Breast epithelium (tissue), 4 donors: ENCODE measurements at regions not wholly inside any gene's neighbourhood (a gene's known extent, or its start where the extent isn't known, plus 50 kb on each side); places are given as distances from the start of the nearest gene placed in this dataset.

Source experiments
- DNase-seq, 2 donors: peaks; one replicate each; pipeline ENCODE4 v3.0.0-alpha.2; 2019; ENCODE audit warnings: low spot score in 2 of 2
- H3K27ac ChIP-seq, 2 donors: fragments of 200-600 bp; sonication (generic) in 1 of 2; one replicate each; pipeline ENCODE4 v1.5.1; 2016 to 2019; ENCODE audit warnings: mild to moderate bottlenecking in 1 of 2
- H3K27me3 ChIP-seq, 2 donors: fragments of 200-600 bp; sonication (generic) in 1 of 2; one replicate each; pipeline versions ENCODE4 v1.5.1 to v1.6.0; 2017 to 2019; ENCODE audit warnings: control low read depth in 1 of 2, mild to moderate bottlenecking in 1 of 2
- H3K36me3 ChIP-seq: fragments of 200-600 bp; one replicate; pipeline ENCODE4 v1.5.1; 2019
- H3K4me1 ChIP-seq, 2 donors: fragments of 200-600 bp; sonication (generic); one replicate each; pipeline ENCODE4 v1.5.1; 2016 to 2019; ENCODE audit warnings: control low read depth in 1 of 2
- H3K4me3 ChIP-seq, 3 donors: fragments of 200-600 bp; sonication (generic); 1 replicate in 2 of 3; 2 replicates in 1 of 3; pipeline ENCODE4 v1.5.1; 2016 to 2019; ENCODE audit warnings: mild to moderate bottlenecking in 3 of 3, moderate library complexity in 2 of 3
- H3K9me3 ChIP-seq, 2 donors: fragments of 200-600 bp; sonication (generic) in 1 of 2; one replicate each; pipeline ENCODE4 v1.5.1; 2016 to 2019; ENCODE audit warnings: control low read depth in 1 of 2
- POLR2A ChIP-seq: fragments of 450-650 bp; IDR thresholded peaks from one replicate; pipeline ENCODE4 v1.6.1; 2016; ENCODE audit warnings: antibody characterized with exemption, mild to moderate bottlenecking, moderate library complexity
- POLR2AphosphoS5 ChIP-seq, 3 donors: sonication (generic); formaldehyde crosslinking; IDR thresholded peaks; one replicate each; pipeline ENCODE4 v1.6.1; 2017; ENCODE audit warnings: antibody characterized with exemption in 3 of 3
- intact Hi-C: fragments of 100-400 bp; cut with DNase I; formaldehyde crosslinking; loops from one replicate; pipeline ENCODE4 v1.15.1; 2023; ENCODE audit warnings: low total_unique reads
- TF ChIP-seq, protein P1 (sequence below), 3 donors: fragments of 450-650 bp; IDR thresholded peaks; one replicate each; pipeline ENCODE4 v1.5.1; 2016 to 2017; ENCODE audit warnings: antibody characterized with exemption in 3 of 3, mild to moderate bottlenecking in 3 of 3, moderate library complexity in 3 of 3

DNA sequence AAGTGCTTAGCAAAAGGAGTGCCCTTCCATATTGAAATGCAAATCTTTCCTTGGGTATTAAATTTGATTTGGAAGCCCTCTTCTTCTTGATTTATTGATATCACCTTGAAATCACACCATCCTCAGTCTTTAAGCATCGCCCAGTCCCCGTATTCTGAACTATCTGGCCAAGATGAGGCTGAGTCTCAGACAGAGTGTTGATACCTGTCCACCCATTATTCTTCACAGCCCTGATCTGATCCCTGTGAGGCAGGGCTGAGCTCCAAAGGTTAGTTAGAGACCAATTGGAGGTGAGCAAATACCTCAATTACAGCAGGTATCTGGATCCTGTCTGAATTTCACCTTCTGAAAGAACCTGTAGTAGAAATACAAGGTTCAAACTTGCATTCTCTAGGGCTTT lies 326.3 kb downstream of the FAT3 start:
- no peak overlapping the region for H3K4me3 ChIP-seq
- H3K27me3 ChIP-seq = no peaks in the 10 kb centered on the region
- DNase-seq = no peak
- H3K36me3 ChIP-seq = no peaks in the 10 kb centered on the region
- no peaks in the 10 kb centered on the region for H3K4me1 ChIP-seq
- no peak for TF ChIP-seq POLR2AphosphoS5 (IDR thresholded peaks at IDR 0.05)
- TF ChIP-seq, protein P1, sequence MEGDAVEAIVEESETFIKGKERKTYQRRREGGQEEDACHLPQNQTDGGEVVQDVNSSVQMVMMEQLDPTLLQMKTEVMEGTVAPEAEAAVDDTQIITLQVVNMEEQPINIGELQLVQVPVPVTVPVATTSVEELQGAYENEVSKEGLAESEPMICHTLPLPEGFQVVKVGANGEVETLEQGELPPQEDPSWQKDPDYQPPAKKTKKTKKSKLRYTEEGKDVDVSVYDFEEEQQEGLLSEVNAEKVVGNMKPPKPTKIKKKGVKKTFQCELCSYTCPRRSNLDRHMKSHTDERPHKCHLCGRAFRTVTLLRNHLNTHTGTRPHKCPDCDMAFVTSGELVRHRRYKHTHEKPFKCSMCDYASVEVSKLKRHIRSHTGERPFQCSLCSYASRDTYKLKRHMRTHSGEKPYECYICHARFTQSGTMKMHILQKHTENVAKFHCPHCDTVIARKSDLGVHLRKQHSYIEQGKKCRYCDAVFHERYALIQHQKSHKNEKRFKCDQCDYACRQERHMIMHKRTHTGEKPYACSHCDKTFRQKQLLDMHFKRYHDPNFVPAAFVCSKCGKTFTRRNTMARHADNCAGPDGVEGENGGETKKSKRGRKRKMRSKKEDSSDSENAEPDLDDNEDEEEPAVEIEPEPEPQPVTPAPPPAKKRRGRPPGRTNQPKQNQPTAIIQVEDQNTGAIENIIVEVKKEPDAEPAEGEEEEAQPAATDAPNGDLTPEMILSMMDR (IDR thresholded peaks at IDR 0.05) = no peak
- TF ChIP-seq POLR2A = no peak
- intact Hi-C loops = no loop called here
- no peak overlapping the region for H3K27ac ChIP-seq
- no peaks in the 10 kb centered on the region for H3K9me3 ChIP-seq

DNA sequence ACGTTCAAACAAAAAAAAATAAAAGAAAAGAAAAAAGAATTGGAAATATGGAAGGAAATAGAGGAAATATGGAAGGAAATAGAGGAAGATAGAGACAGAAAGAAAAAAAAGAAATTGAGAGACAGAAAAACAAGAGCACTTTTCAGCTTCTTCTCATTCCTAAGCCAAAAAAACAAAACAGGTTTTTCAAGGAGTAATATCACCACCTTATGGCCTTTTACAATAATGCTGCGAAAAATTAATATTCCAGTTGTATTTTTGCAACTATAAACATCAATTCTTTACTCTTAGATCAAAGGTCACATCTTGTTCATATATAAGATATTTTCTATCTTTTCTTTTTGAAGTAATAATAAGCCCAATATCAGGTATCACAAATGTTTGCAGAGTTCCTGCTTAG lies 328.3 kb downstream of the FAT3 start:
- no peaks in the 10 kb centered on the region for H3K36me3 ChIP-seq
- DNase-seq = no peak
- H3K4me1 ChIP-seq = no peaks in the 10 kb centered on the region
- TF ChIP-seq POLR2AphosphoS5 (IDR thresholded peaks at IDR 0.05) = no peak
- TF ChIP-seq POLR2A = no peak
- TF ChIP-seq, protein P1 (IDR thresholded peaks at IDR 0.05) = no peak
- H3K27me3 ChIP-seq = no peaks in the 10 kb centered on the region
- H3K9me3 ChIP-seq = no peaks in the 10 kb centered on the region
- intact Hi-C loops = no loop called here
- H3K4me3 ChIP-seq = no peak overlapping the region
- no peak overlapping the region for H3K27ac ChIP-seq

DNA sequence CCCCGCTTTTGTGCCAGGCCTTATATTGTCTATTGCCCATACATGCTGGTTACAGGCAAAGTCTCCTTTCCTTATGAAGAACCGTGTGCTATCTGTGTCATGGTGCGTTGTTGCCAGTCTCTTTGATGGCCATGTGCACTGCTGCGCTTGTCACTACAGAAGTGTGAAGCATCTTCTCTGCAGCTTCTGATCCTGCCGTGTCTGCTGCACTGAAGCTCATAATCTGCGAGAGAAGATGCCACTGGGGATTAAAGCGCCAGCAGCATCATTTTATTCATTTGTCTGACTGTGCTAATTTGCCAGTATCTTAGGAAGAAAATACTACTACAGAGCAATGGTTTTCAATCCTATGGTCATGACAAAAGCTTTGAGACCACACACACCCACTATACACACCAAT lies 330.1 kb downstream of the FAT3 start:
- no peaks in the 10 kb centered on the region for H3K4me1 ChIP-seq
- TF ChIP-seq POLR2AphosphoS5 (IDR thresholded peaks at IDR 0.05) (no peak), POLR2A (no peak)
- TF ChIP-seq, protein P1 (IDR thresholded peaks at IDR 0.05) = no peak
- DNase-seq = no peak
- intact Hi-C loops = no loop called here
- no peaks in the 10 kb centered on the region for H3K9me3 ChIP-seq
- no peaks in the 10 kb centered on the region for H3K27me3 ChIP-seq
- no peak overlapping the region for H3K4me3 ChIP-seq
- H3K36me3 ChIP-seq = no peaks in the 10 kb centered on the region
- H3K27ac ChIP-seq = no peak overlapping the region

DNA sequence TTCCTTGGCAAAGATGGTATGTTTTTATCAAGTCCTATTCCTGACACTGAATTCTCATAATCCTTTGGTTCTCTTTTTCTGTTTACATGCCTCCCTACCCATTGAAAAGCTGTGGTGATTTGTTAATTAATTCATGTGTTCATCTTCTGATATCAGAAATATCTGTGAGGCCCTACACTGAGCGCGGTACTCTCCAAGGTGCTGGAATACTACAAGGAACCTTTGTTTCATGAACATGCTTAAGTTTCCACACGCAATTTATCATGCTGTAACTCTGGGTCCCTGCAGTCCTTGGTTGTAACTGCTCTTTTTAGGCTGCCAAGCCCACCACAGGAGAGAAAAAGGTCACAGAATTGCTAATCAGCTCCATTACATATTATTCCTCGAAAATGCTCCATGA lies 331.8 kb downstream of the FAT3 start:
- intact Hi-C loops = no loop called here

DNA sequence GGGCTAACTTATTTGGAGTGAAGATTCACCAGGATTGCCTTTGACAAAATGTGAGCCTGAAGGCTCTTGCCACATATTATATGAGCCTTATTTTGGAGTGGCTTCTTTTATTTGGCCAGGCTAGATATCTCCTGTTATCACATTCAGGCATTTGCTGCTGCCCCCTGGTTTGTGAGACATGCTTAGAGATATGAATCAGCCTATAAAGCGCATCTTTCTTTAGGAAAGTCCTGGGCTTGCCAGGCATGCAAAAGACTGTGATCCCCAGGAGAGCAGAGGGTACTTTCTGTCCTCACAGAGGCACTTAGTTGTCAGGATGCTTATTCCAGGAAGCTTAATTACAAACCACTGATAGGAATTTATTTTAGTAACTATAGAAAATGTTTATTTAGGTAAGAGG lies 333.3 kb downstream of the FAT3 start:
- intact Hi-C loops = no loop called here
- TF ChIP-seq, protein P1 (IDR thresholded peaks at IDR 0.05) = no peak
- TF ChIP-seq POLR2A (no peak), POLR2AphosphoS5 (IDR thresholded peaks at IDR 0.05) (no peak)
- H3K36me3 ChIP-seq = no peaks in the 10 kb centered on the region
- no peak overlapping the region for H3K4me3 ChIP-seq
- H3K9me3 ChIP-seq = no peaks in the 10 kb centered on the region
- no peak overlapping the region for H3K27ac ChIP-seq
- H3K27me3 ChIP-seq = no peaks in the 10 kb centered on the region
- H3K4me1 ChIP-seq = no peaks in the 10 kb centered on the region
- DNase-seq = no peak

More for the DNA sequence above, 331.8 kb downstream of the FAT3 start:
- H3K4me1 ChIP-seq = no peaks in the 10 kb centered on the region
- TF ChIP-seq POLR2AphosphoS5 (IDR thresholded peaks at IDR 0.05) (no peak), POLR2A (no peak)
- TF ChIP-seq, protein P1 (IDR thresholded peaks at IDR 0.05) = no peak
- no peaks in the 10 kb centered on the region for H3K36me3 ChIP-seq
- H3K4me3 ChIP-seq = no peak overlapping the region
- DNase-seq = no peak
- H3K27ac ChIP-seq = no peak overlapping the region
- H3K27me3 ChIP-seq = no peaks in the 10 kb centered on the region
- H3K9me3 ChIP-seq = no peaks in the 10 kb centered on the region
